ENCODE measurements at regions not wholly inside any gene's neighbourhood (a gene's known extent, or its start where the extent isn't known, plus 50 kb on each side); places are given as distances from the start of the nearest gene placed in this dataset.
"Not testable (repeated sequence)": the region's sequence is repeated elsewhere in the genome, so short reads cannot be mapped to it uniquely, and the experiment has no call there.

GRCh38 chr4:125590158-125590557 lies 275.4 kb downstream of the FAT4 start:
- no peak for DNase-seq (ENCODE audit: low read depth, low spot score)

- no peak for DNase-seq (ENCODE audit: low read depth, low spot score)
Measured at GRCh38 chr4:125591290-125591689, 276.5 kb downstream of the FAT4 start.

GRCh38 chr4:125594056-125594602 lies 279.4 kb downstream of the FAT4 start:
- no peak for DNase-seq (ENCODE audit: low read depth, low spot score)

- not testable (repeated sequence) for DNase-seq (ENCODE audit: low read depth, low spot score)
Measured at GRCh38 chr4:125605926-125606325, 291.2 kb downstream of the FAT4 start.

- no peak for DNase-seq (ENCODE audit: low read depth, low spot score)
Measured at GRCh38 chr4:125620066-125620860, 305.5 kb downstream of the FAT4 start.

- DNase-seq (ENCODE audit: low read depth, low spot score) = no peak
Measured at GRCh38 chr4:125624951-125625350, 310.2 kb downstream of the FAT4 start.

GRCh38 chr4:125626946-125627345 lies 312.2 kb downstream of the FAT4 start:
- no peak for DNase-seq (ENCODE audit: low read depth, low spot score)

- DNase-seq (ENCODE audit: low read depth, low spot score) = no peak
Measured at GRCh38 chr4:125639182-125639621, 324.4 kb downstream of the FAT4 start.

GRCh38 chr4:125641611-125642010 lies 326.9 kb downstream of the FAT4 start:
- DNase-seq (ENCODE audit: low read depth, low spot score) = no peak

GRCh38 chr4:125642645-125643044 lies 327.9 kb downstream of the FAT4 start:
- no peak for DNase-seq (ENCODE audit: low read depth, low spot score)

GRCh38 chr4:125649452-125649851 lies 334.7 kb downstream of the FAT4 start:
- no peak for DNase-seq (ENCODE audit: low read depth, low spot score)

GRCh38 chr4:125650557-125650956 lies 335.8 kb downstream of the FAT4 start:
- DNase-seq (ENCODE audit: low read depth, low spot score) = no peak

GRCh38 chr4:125651707-125652357 lies 337.1 kb downstream of the FAT4 start:
- not testable (repeated sequence) for DNase-seq (ENCODE audit: low read depth, low spot score)

- no peak for DNase-seq (ENCODE audit: low read depth, low spot score)
Measured at GRCh38 chr4:125658773-125659172, 344.0 kb downstream of the FAT4 start.

GRCh38 chr4:125663896-125664767 lies 349.4 kb downstream of the FAT4 start:
- no peak for DNase-seq (ENCODE audit: low read depth, low spot score)

- DNase-seq (ENCODE audit: low read depth, low spot score) = no peak
Measured at GRCh38 chr4:125666635-125667034, 351.9 kb downstream of the FAT4 start.

- no peak for DNase-seq (ENCODE audit: low read depth, low spot score)
Measured at GRCh38 chr4:125676156-125676555, 361.4 kb downstream of the FAT4 start.

- no peak for DNase-seq (ENCODE audit: low read depth, low spot score)
Measured at GRCh38 chr4:125676583-125676982, 361.8 kb downstream of the FAT4 start.

GRCh38 chr4:125677665-125678307 lies 363.0 kb downstream of the FAT4 start:
- no peak for DNase-seq (ENCODE audit: low read depth, low spot score)

- DNase-seq (ENCODE audit: low read depth, low spot score) = no peak
Measured at GRCh38 chr4:125679989-125680388, 365.2 kb downstream of the FAT4 start.

- DNase-seq (ENCODE audit: low read depth, low spot score) = no peak
Measured at GRCh38 chr4:125681240-125681639, 366.5 kb downstream of the FAT4 start.
